OCI-LY7 (cell line): ENCODE measurements at regions not wholly inside any gene's neighbourhood (a gene's known extent, or its start where the extent isn't known, plus 50 kb on each side); places are given as distances from the start of the nearest gene placed in this dataset.

Experiments
- EZH2phosphoT487 ChIP-seq: fragments of 200-600 bp; sonication (generic); IDR thresholded peaks from 2 replicates; pipeline ENCODE4 v1.6.1; 2018; ENCODE audit warnings: low read depth, borderline replicate concordance, mild to moderate bottlenecking, mixed run types, antibody characterized with exemption, low read length, moderate library complexity, mixed read lengths
- TF ChIP-seq, protein P1 (sequence below): fragments of 200-600 bp; sonication (generic); conservative IDR thresholded peaks from 2 replicates; pipeline ENCODE4 v1.5.1; 2014; ENCODE audit warnings: mild to moderate bottlenecking, antibody characterized with exemption, low read length, moderate library complexity, mixed read lengths

DNA sequence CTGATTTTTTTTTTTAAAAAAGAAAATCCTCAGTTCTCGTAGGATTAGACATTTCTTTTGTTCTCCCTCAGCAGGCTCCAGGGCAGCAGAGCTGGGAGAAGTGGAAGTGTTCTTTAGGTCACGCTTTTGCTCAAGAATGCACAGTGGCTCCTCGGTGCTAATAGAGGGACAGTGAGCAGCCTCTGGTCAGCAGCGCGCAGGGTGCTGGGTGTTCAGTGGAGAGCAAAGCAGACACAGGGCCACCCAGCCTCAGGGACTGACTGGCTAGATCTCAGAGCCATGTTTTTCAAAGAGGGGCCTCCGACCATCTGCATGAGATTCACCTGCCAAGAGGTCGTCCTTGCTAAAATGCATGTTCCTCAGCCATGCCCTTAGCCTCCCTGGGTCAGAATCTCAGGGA is 218.8 kb downstream of the HAUS1 start:
- TF ChIP-seq, protein P1, sequence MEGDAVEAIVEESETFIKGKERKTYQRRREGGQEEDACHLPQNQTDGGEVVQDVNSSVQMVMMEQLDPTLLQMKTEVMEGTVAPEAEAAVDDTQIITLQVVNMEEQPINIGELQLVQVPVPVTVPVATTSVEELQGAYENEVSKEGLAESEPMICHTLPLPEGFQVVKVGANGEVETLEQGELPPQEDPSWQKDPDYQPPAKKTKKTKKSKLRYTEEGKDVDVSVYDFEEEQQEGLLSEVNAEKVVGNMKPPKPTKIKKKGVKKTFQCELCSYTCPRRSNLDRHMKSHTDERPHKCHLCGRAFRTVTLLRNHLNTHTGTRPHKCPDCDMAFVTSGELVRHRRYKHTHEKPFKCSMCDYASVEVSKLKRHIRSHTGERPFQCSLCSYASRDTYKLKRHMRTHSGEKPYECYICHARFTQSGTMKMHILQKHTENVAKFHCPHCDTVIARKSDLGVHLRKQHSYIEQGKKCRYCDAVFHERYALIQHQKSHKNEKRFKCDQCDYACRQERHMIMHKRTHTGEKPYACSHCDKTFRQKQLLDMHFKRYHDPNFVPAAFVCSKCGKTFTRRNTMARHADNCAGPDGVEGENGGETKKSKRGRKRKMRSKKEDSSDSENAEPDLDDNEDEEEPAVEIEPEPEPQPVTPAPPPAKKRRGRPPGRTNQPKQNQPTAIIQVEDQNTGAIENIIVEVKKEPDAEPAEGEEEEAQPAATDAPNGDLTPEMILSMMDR, result no peak
- TF ChIP-seq EZH2phosphoT487, result no peak
